PC-3 (cell line): ENCODE measurements at regions not wholly inside any gene's neighbourhood (a gene's known extent, or its start where the extent isn't known, plus 50 kb on each side); places are given as distances from the start of the nearest gene placed in this dataset.

ENCODE experiments used
- ATAC-seq: fragments of 200-7000 bp; cut with Tn5 transposase; 2 replicates; pipeline ENCODE4 v1.9.1; 2020; ENCODE audit warnings: mild to moderate bottlenecking, moderate library complexity
- BruUV-seq: library from RNA; stranded (reverse); fragments of 400-500 nt; replicated peaks from 2 replicates; lab custom pipeline; 2021; lab: Mats Ljungman, UMichigan
- CTCF ChIA-PET: fragments of 300-600 bp; sonication (Branson Sonifier 250); formaldehyde crosslinking; loops from one replicate; lab custom pipeline; 2022; ENCODE audit warnings: antibody characterized with exemption; lab: Charles Lee
- POLR2A ChIA-PET: fragments of 300-600 bp; sonication (Branson Sonifier 250); formaldehyde crosslinking; loops from one replicate; lab custom pipeline; 2022; ENCODE audit warnings: antibody characterized with exemption; ENCODE audit not compliant: unreplicated experiment; lab: Charles Lee
- DNase-seq: peaks from one replicate; pipeline ENCODE4 v3.0.0-alpha.2; 2015
- H2AFZ ChIP-seq: fragments of 300-600 bp; sonication (generic); 2 replicates; pipeline ENCODE4 v1.6.0; 2016; ENCODE audit warnings: antibody characterized with exemption, low read length
- H3F3A ChIP-seq: fragments of 300-600 bp; sonication (generic); one replicate; pipeline ENCODE4 v1.6.0; 2017; ENCODE audit warnings: antibody characterized with exemption, low read length, control low read depth, mild to moderate bottlenecking; ENCODE audit not compliant: unreplicated experiment
- H3K27ac ChIP-seq: fragments of 300-600 bp; sonication (generic); 2 replicates; pipeline ENCODE4 v1.5.1; 2016; ENCODE audit warnings: mild to moderate bottlenecking, low read length
- H3K27me3 ChIP-seq: fragments of 300-600 bp; sonication (generic); 2 replicates; pipeline ENCODE4 v1.6.1; 2016; ENCODE audit warnings: low read length, mixed read lengths
- H3K36me3 ChIP-seq: fragments of 300-600 bp; sonication (generic); 2 replicates; pipeline ENCODE4 v1.6.1; 2016; ENCODE audit warnings: low read depth, mixed run types, low read length, mixed read lengths
- H3K4me1 ChIP-seq: fragments of 300-600 bp; sonication (generic); 2 replicates; pipeline ENCODE4 v1.5.1; 2016; ENCODE audit warnings: low read length; ENCODE audit not compliant: insufficient read depth
- H3K4me2 ChIP-seq: fragments of 300-600 bp; sonication (generic); 2 replicates; pipeline ENCODE4 v1.6.0; 2016; ENCODE audit warnings: low read length
- H3K4me3 ChIP-seq: fragments of 300-600 bp; sonication (generic); 2 replicates; pipeline ENCODE4 v1.5.1; 2016; ENCODE audit warnings: mild to moderate bottlenecking, low read length, mixed read lengths
- H3K79me2 ChIP-seq: fragments of 300-600 bp; sonication (generic); 2 replicates; pipeline ENCODE4 v1.6.1; 2017; ENCODE audit warnings: low read length, mixed read lengths
- H3K9ac ChIP-seq: fragments of 300-600 bp; sonication (generic); 2 replicates; pipeline ENCODE4 v1.6.0; 2016; ENCODE audit warnings: mild to moderate bottlenecking, low read length
- H3K9me2 ChIP-seq: fragments of 300-600 bp; sonication (generic); replicated peaks from 2 replicates; pipeline ENCODE4 v1.6.1; 2016; ENCODE audit warnings: mixed run types, low read length, mixed read lengths
- H3K9me3 ChIP-seq: fragments of 300-600 bp; sonication (generic); 2 replicates; pipeline ENCODE4 v1.6.1; 2016; ENCODE audit warnings: low read length, mixed read lengths
- H4K20me1 ChIP-seq: fragments of 300-600 bp; sonication (generic); 2 replicates; pipeline ENCODE4 v1.6.1; 2016; ENCODE audit warnings: low read length, mixed read lengths
- EZH2 ChIP-seq: fragments of 300-600 bp; sonication (generic); IDR thresholded peaks from one replicate; pipeline ENCODE4 v1.6.1; 2017; ENCODE audit warnings: antibody characterized with exemption, mild to moderate bottlenecking, low read length; ENCODE audit not compliant: unreplicated experiment
- EZH2phosphoT487 ChIP-seq: fragments of 300-600 bp; sonication (generic); IDR thresholded peaks from 2 replicates; pipeline ENCODE4 v1.6.1; 2018; ENCODE audit warnings: mild to moderate bottlenecking, antibody characterized with exemption, low read length, borderline replicate concordance
- intact Hi-C: fragments of 100-400 bp; cut with micrococcal nuclease; formaldehyde crosslinking; loops from 2 replicates; pipeline ENCODE4 v1.9.0; 2023
- TF ChIP-seq, protein P1 (sequence below): fragments of 300-600 bp; sonication (generic); conservative IDR thresholded peaks from 2 replicates; pipeline ENCODE4 v1.5.1; 2017; ENCODE audit warnings: antibody characterized with exemption, low read depth, mild to moderate bottlenecking, low read length

GRCh38 chr6:63389191-63389844, 69.5 kb upstream of the LGSN start:
- H3K36me3 ChIP-seq = no peaks in the 10 kb centered on the region
- no TSS peak for BruUV-seq
- ChIA-PET CTCF (no interaction called here), POLR2A (no interaction called here)
- no peak overlapping the region for H3K4me3 ChIP-seq
- H3K9ac ChIP-seq = no peak overlapping the region
- no peaks in the 10 kb centered on the region for H3K9me3 ChIP-seq
- ATAC-seq (no peak), DNase-seq (no peak)
- H3K9me2 ChIP-seq = no peaks in the 10 kb centered on the region
- H3K79me2 ChIP-seq = no peaks in the 10 kb centered on the region
- no peak for TF ChIP-seq EZH2
- TF ChIP-seq EZH2phosphoT487 = no peak
- TF ChIP-seq, protein P1, sequence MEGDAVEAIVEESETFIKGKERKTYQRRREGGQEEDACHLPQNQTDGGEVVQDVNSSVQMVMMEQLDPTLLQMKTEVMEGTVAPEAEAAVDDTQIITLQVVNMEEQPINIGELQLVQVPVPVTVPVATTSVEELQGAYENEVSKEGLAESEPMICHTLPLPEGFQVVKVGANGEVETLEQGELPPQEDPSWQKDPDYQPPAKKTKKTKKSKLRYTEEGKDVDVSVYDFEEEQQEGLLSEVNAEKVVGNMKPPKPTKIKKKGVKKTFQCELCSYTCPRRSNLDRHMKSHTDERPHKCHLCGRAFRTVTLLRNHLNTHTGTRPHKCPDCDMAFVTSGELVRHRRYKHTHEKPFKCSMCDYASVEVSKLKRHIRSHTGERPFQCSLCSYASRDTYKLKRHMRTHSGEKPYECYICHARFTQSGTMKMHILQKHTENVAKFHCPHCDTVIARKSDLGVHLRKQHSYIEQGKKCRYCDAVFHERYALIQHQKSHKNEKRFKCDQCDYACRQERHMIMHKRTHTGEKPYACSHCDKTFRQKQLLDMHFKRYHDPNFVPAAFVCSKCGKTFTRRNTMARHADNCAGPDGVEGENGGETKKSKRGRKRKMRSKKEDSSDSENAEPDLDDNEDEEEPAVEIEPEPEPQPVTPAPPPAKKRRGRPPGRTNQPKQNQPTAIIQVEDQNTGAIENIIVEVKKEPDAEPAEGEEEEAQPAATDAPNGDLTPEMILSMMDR = no peak
- no peaks in the 10 kb centered on the region for H4K20me1 ChIP-seq
- no peak overlapping the region for H2AFZ ChIP-seq
- no peak overlapping the region for H3K4me2 ChIP-seq
- intact Hi-C loops = no loop called here
- no peak overlapping the region for H3K27ac ChIP-seq
- no peaks in the 10 kb centered on the region for H3K4me1 ChIP-seq
- H3K27me3 ChIP-seq = no peaks in the 10 kb centered on the region
- H3F3A ChIP-seq = no peaks in the 10 kb centered on the region

DNA sequence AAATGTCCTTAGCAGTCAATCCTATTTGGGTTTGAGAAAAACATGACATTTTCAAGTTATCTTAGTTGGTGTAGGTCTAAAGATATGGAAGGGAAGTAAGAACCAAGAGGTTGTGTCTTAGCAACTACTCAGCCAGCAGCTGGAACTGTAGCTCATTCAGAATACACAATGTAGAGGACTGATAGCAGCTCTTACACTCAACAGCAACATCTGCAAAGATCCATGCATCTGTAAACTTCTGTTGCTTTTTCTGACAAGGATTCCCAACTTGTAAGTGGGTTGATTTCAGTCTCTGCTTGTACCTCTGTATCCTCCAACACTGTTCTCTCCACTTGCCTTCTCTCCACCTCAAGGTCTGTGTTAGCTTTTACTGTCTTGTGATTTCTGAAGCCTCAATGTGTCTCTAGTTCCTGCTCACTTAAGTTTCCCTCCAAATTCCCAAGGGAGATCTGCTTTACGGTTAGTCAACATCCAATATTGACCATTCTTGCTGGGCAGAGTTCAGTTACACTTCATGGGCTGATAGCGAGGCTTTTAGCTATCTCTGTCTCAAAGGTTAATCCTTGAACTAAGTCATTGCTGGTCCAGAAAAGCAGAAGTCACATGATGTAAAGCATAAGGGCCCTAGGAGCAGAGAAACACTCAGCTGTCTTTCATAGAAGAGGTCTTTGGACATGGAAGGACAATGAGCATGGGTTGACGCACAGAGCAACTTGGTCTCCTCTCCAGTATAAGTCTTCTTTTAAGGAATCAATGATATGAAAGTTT, 71.6 kb upstream of the LGSN start:
- intact Hi-C loops = no loop called here
- Histone ChIP-seq H3F3A (no peaks in the 10 kb centered on the region), H3K9ac (no peak overlapping the region), H3K9me3 (no peaks in the 10 kb centered on the region), H3K36me3 (no peaks in the 10 kb centered on the region), H3K79me2 (no peaks in the 10 kb centered on the region), H4K20me1 (no peaks in the 10 kb centered on the region), H2AFZ (no peak overlapping the region), H3K4me3 (no peak overlapping the region), H3K27me3 (no peaks in the 10 kb centered on the region), H3K9me2 (no peaks in the 10 kb centered on the region), H3K4me1 (no peaks in the 10 kb centered on the region), H3K4me2 (no peak overlapping the region), H3K27ac (no peak overlapping the region)
- CTCF ChIA-PET = interaction anchor here (0.7 kb wide), 1 partner anchor 134 kb away, joined by 10 read pairs; no protein-coding TSS in a partner anchor
- DNase-seq = no peak
- BruUV-seq = no TSS peak
- POLR2A ChIA-PET = no interaction called here
- ATAC-seq = no peak
- no peak for TF ChIP-seq EZH2phosphoT487
- TF ChIP-seq, protein P1 = no peak
- TF ChIP-seq EZH2 = no peak
